Osteoblast (primary cell): ENCODE measurements at regions not wholly inside any gene's neighbourhood (a gene's known extent, or its start where the extent isn't known, plus 50 kb on each side); places are given as distances from the start of the nearest gene placed in this dataset.

Source experiments
- DNase-seq: peaks from one replicate; pipeline ENCODE4 v3.0.0; 2011; ENCODE audit warnings: low spot score, mixed read lengths; ENCODE audit not compliant: insufficient read length; ENCODE audit errors: missing footprints
- H2AFZ ChIP-seq: 2 replicates; pipeline ENCODE4 v1.6.0; 2011; ENCODE audit warnings: mild to moderate bottlenecking, low read length
- H3K27ac ChIP-seq: 2 replicates; pipeline ENCODE4 v1.5.1; 2011; ENCODE audit warnings: mild to moderate bottlenecking, low read depth, low read length, moderate library complexity
- H3K27me3 ChIP-seq: 2 replicates; pipeline ENCODE4 v1.6.0; 2012; ENCODE audit warnings: mild to moderate bottlenecking, control low read depth, inconsistent platforms, low read length, moderate library complexity; ENCODE audit not compliant: insufficient read depth
- H3K36me3 ChIP-seq: 2 replicates; pipeline ENCODE4 v1.5.1; 2011; ENCODE audit warnings: mild to moderate bottlenecking, low read length, control low read depth, moderate library complexity; ENCODE audit not compliant: insufficient read depth
- H3K4me1 ChIP-seq: 2 replicates; pipeline ENCODE4 v1.5.1; 2011; ENCODE audit warnings: mild to moderate bottlenecking, low read length, control low read depth, moderate library complexity; ENCODE audit not compliant: insufficient read depth
- H3K4me2 ChIP-seq: 2 replicates; pipeline ENCODE4 v1.6.0; 2011; ENCODE audit warnings: mild to moderate bottlenecking, low read length; ENCODE audit not compliant: insufficient read depth
- H3K4me3 ChIP-seq: fragments of 200-600 bp; sonication (generic); 3 replicates; pipeline ENCODE4 v1.5.1; 2012; ENCODE audit warnings: mild to moderate bottlenecking, low read length, inconsistent platforms; ENCODE audit not compliant: insufficient read depth
- H3K79me2 ChIP-seq: 2 replicates; pipeline ENCODE4 v1.6.0; 2012; ENCODE audit warnings: mild to moderate bottlenecking, low read length, control low read depth, inconsistent platforms; ENCODE audit not compliant: insufficient read depth
- H3K9me3 ChIP-seq: 2 replicates; pipeline ENCODE4 v1.5.1; 2011; ENCODE audit warnings: low read depth, low read length, control low read depth
- H4K20me1 ChIP-seq: 2 replicates; pipeline ENCODE4 v1.6.0; 2012; ENCODE audit warnings: mild to moderate bottlenecking, low read length, control low read depth; ENCODE audit not compliant: insufficient read depth
- CTCF ChIP-seq: IDR thresholded peaks from 2 replicates; pipeline ENCODE4 v1.5.1; 2011; ENCODE audit warnings: mild to moderate bottlenecking, low read depth, low read length, moderate library complexity; ENCODE audit errors: extremely low read depth

- no peak overlapping the region for H2AFZ ChIP-seq
- no peaks in the 10 kb centered on the region for H3K9me3 ChIP-seq
- H4K20me1 ChIP-seq, result no peaks in the 10 kb centered on the region
- H3K4me1 ChIP-seq, result no peaks in the 10 kb centered on the region
- H3K4me3 ChIP-seq, result no peak overlapping the region
- no peaks in the 10 kb centered on the region for H3K36me3 ChIP-seq
- no peaks in the 10 kb centered on the region for H3K27me3 ChIP-seq
- H3K79me2 ChIP-seq, result no peaks in the 10 kb centered on the region
- H3K27ac ChIP-seq, result no peak overlapping the region
- no peak for TF ChIP-seq CTCF
- no peak for DNase-seq
- H3K4me2 ChIP-seq, result no peak overlapping the region
Measured at GRCh38 chr5:4647955-4648354, 492.2 kb upstream of the ADAMTS16 start.

GRCh38 chr5:4651806-4652565, 488.1 kb upstream of the ADAMTS16 start:
- no peaks in the 10 kb centered on the region for H4K20me1 ChIP-seq
- H3K36me3 ChIP-seq, result no peaks in the 10 kb centered on the region
- no peak overlapping the region for H3K4me3 ChIP-seq
- H3K27ac ChIP-seq, result no peak overlapping the region
- H3K9me3 ChIP-seq, result no peaks in the 10 kb centered on the region
- H3K79me2 ChIP-seq, result no peaks in the 10 kb centered on the region
- H3K27me3 ChIP-seq, result no peaks in the 10 kb centered on the region
- H3K4me2 ChIP-seq, result no peak overlapping the region
- H2AFZ ChIP-seq, result no peak overlapping the region
- no peaks in the 10 kb centered on the region for H3K4me1 ChIP-seq
- no peak for DNase-seq
- no peak for TF ChIP-seq CTCF

- Histone ChIP-seq H3K27me3 (no peaks in the 10 kb centered on the region), H3K4me1 (no peaks in the 10 kb centered on the region), H3K27ac (no peak overlapping the region), H2AFZ (no peak overlapping the region), H3K36me3 (no peaks in the 10 kb centered on the region), H3K79me2 (no peaks in the 10 kb centered on the region), H3K9me3 (no peaks in the 10 kb centered on the region), H3K4me3 (no peak overlapping the region), H3K4me2 (no peak overlapping the region), H4K20me1 (no peaks in the 10 kb centered on the region)
- DNase-seq, result no peak
- no peak for TF ChIP-seq CTCF
Measured at GRCh38 chr5:4653475-4653874, 486.7 kb upstream of the ADAMTS16 start.

GRCh38 chr5:4659851-4660250, 480.3 kb upstream of the ADAMTS16 start:
- H4K20me1 ChIP-seq, result no peaks in the 10 kb centered on the region
- H3K4me3 ChIP-seq, result no peak overlapping the region
- no peaks in the 10 kb centered on the region for H3K4me1 ChIP-seq
- H3K4me2 ChIP-seq, result no peak overlapping the region
- no peak overlapping the region for H2AFZ ChIP-seq
- no peaks in the 10 kb centered on the region for H3K79me2 ChIP-seq
- no peak for TF ChIP-seq CTCF
- no peaks in the 10 kb centered on the region for H3K27me3 ChIP-seq
- H3K9me3 ChIP-seq, result no peaks in the 10 kb centered on the region
- H3K36me3 ChIP-seq, result no peaks in the 10 kb centered on the region
- DNase-seq, result no peak
- no peak overlapping the region for H3K27ac ChIP-seq
